Germinal center (tissue), 1 donor: ENCODE measurements at regions not wholly inside any gene's neighbourhood (a gene's known extent, or its start where the extent isn't known, plus 50 kb on each side); places are given as distances from the start of the nearest gene placed in this dataset.
A peak's percentile ranks its signal among the peaks of the same experiment; 100 is the strongest.
"Not testable (repeated sequence)": the region's sequence is repeated elsewhere in the genome, so short reads cannot be mapped to it uniquely, and the experiment has no call there.

Experiments used
- DNase-seq: peaks from one replicate; pipeline ENCODE4 v3.0.0; 2012; ENCODE audit warnings: mixed read lengths, low spot score

GRCh38 chr3:125697979-125698640, 102.8 kb upstream of the OSBPL11 start:
- not testable (repeated sequence) for DNase-seq

GRCh38 chr3:125715651-125716050, 120.4 kb upstream of the OSBPL11 start:
- DNase-seq: no peak

GRCh38 chr3:125732151-125732550, 136.9 kb upstream of the OSBPL11 start:
- not testable (repeated sequence) for DNase-seq

- not testable (repeated sequence) for DNase-seq
These were observed 146.9 kb upstream of the OSBPL11 start for GRCh38 chr3:125741991-125742718.

- peak; percentile 36 for DNase-seq
These were observed 147.5 kb upstream of the OSBPL11 start for GRCh38 chr3:125742845-125743244.

- peak; percentile 7 for DNase-seq
These were observed 161.8 kb upstream of the OSBPL11 start for GRCh38 chr3:125757050-125757449.

GRCh38 chr3:125758641-125759130, 163.4 kb upstream of the OSBPL11 start:
- DNase-seq: not testable (repeated sequence)

GRCh38 chr3:125762601-125763000, 167.3 kb upstream of the OSBPL11 start:
- DNase-seq: not testable (repeated sequence)

- peak; percentile 30 for DNase-seq
These were observed 171.1 kb upstream of the OSBPL11 start for GRCh38 chr3:125766285-125766826.

GRCh38 chr3:125766931-125767330, 171.6 kb upstream of the OSBPL11 start:
- peak; percentile 5 for DNase-seq

- DNase-seq: no peak
These were observed 172.3 kb upstream of the OSBPL11 start for GRCh38 chr3:125767641-125768040.

- not testable (repeated sequence) for DNase-seq
These were observed 173.5 kb upstream of the OSBPL11 start for GRCh38 chr3:125768821-125769220.

GRCh38 chr3:125771506-125771905, 176.2 kb upstream of the OSBPL11 start:
- not testable (repeated sequence) for DNase-seq

GRCh38 chr3:125774433-125775034, 179.2 kb upstream of the OSBPL11 start:
- not testable (repeated sequence) for DNase-seq

GRCh38 chr3:125775106-125775505, 179.8 kb upstream of the OSBPL11 start:
- not testable (repeated sequence) for DNase-seq

GRCh38 chr3:125775606-125776294, 180.5 kb upstream of the OSBPL11 start:
- DNase-seq: not testable (repeated sequence)

GRCh38 chr3:125779276-125779675, 184.0 kb upstream of the OSBPL11 start:
- not testable (repeated sequence) for DNase-seq

- not testable (repeated sequence) for DNase-seq
These were observed 184.6 kb upstream of the OSBPL11 start for GRCh38 chr3:125779918-125780317.

GRCh38 chr3:125781678-125782077, 186.4 kb upstream of the OSBPL11 start:
- not testable (repeated sequence) for DNase-seq

- not testable (repeated sequence) for DNase-seq
These were observed 178.7 kb upstream of the ROPN1B start for GRCh38 chr3:125790312-125790711.

GRCh38 chr3:125791021-125791420, 178.0 kb upstream of the ROPN1B start:
- not testable (repeated sequence) for DNase-seq

GRCh38 chr3:125810010-125810409, 159.0 kb upstream of the ROPN1B start:
- not testable (repeated sequence) for DNase-seq
